Transverse colon (tissue), 3 donors: ENCODE measurements at regions not wholly inside any gene's neighbourhood (a gene's known extent, or its start where the extent isn't known, plus 50 kb on each side); places are given as distances from the start of the nearest gene placed in this dataset.

ENCODE experiments used
- CTCF ChIP-seq, 5 experiments: fragments of 200-600 bp in 3 of 5; fragments of 450-650 bp in 2 of 5; sonication (generic) in 3 of 5; IDR thresholded peaks; 1 replicate in 2 of 5; 2 replicates in 3 of 5; pipeline ENCODE4 v1.5.1; 2016 to 2017; ENCODE audit warnings: antibody characterized with exemption in 5 of 5, inconsistent platforms in 3 of 5, mild to moderate bottlenecking in 2 of 5, moderate library complexity in 1 of 5
- EP300 ChIP-seq: sonication (generic); formaldehyde crosslinking; IDR thresholded peaks from one replicate; pipeline ENCODE4 v1.6.1; 2017; ENCODE audit warnings: antibody characterized with exemption, low read depth
- POLR2A ChIP-seq: fragments of 450-650 bp; IDR thresholded peaks from one replicate; pipeline ENCODE4 v1.6.1; 2016; ENCODE audit warnings: antibody characterized with exemption, mild to moderate bottlenecking, moderate library complexity

GRCh38 chr22:25404556-25404927, 159.9 kb upstream of the GRK3 start:
- TF ChIP-seq CTCF (IDR thresholded peaks at IDR 0.05) (no peak), POLR2A (no peak), EP300 (no peak)
